H1 (cell line): ENCODE measurements at regions not wholly inside any gene's neighbourhood (a gene's known extent, or its start where the extent isn't known, plus 50 kb on each side); places are given as distances from the start of the nearest gene placed in this dataset.

Experiments
- CTCF ChIA-PET: fragments of 300-600 bp; sonication (Branson Sonifier 250); formaldehyde crosslinking; loops from one replicate; lab custom pipeline; 2021; ENCODE audit not compliant: partially characterized antibody; lab: Charles Lee
- POLR2A ChIA-PET: fragments of 300-600 bp; sonication (Branson Sonifier 250); formaldehyde crosslinking; loops from one replicate; lab custom pipeline; 2021; ENCODE audit warnings: inconsistent platforms; ENCODE audit not compliant: partially characterized antibody; lab: Charles Lee
- DNase-seq, 2 experiments: peaks; one replicate each; pipeline versions ENCODE4 v3.0.0 to v3.0.0-alpha.2; 2010 to 2022; ENCODE audit warnings: low spot score in 2 of 2, low read depth in 1 of 2, mixed read lengths in 1 of 2
- FAIRE-seq: peaks from 2 replicates; lab custom pipeline; 2011; peaks lifted over from hg19 to GRCh38; lab: Jason Lieb, UNC
- H2AFZ ChIP-seq: 2 replicates; pipeline ENCODE4 v1.8.1; 2012; ENCODE audit warnings: low read length, inconsistent platforms
- H2AK5ac ChIP-seq: 2 replicates; pipeline ENCODE4 v1.6.1; 2013; ENCODE audit warnings: low read depth, low read length
- H2BK120ac ChIP-seq: replicated peaks from 2 replicates; pipeline ENCODE3; 2013; ENCODE audit warnings: low read depth, low read length, inconsistent platforms
- H2BK12ac ChIP-seq: 2 replicates; pipeline ENCODE4 v1.6.1; 2013; ENCODE audit warnings: low read depth, low read length
- H2BK15ac ChIP-seq: 2 replicates; pipeline ENCODE4 v1.6.1; 2013; ENCODE audit warnings: low read length
- H2BK20ac ChIP-seq: 2 replicates; pipeline ENCODE4 v1.6.1; 2013; ENCODE audit warnings: low read length
- H2BK5ac ChIP-seq: 2 replicates; pipeline ENCODE4 v1.6.1; 2013; ENCODE audit warnings: low read depth, low read length
- H3K14ac ChIP-seq: 2 replicates; pipeline ENCODE4 v1.6.1; 2013; ENCODE audit warnings: inconsistent platforms; ENCODE audit not compliant: insufficient read length
- H3K18ac ChIP-seq: 2 replicates; pipeline ENCODE4 v1.6.1; 2013; ENCODE audit warnings: low read length; ENCODE audit errors: extremely low read depth
- H3K23ac ChIP-seq: 2 replicates; pipeline ENCODE4 v1.6.1; 2013; ENCODE audit warnings: inconsistent platforms; ENCODE audit not compliant: insufficient read length
- H3K23me2 ChIP-seq: 2 replicates; pipeline ENCODE4 v1.6.1; 2013; ENCODE audit warnings: low read depth, low read length
- H3K27ac ChIP-seq: 2 replicates; pipeline ENCODE4 v1.6.1; 2011; ENCODE audit warnings: low read depth, low read length, inconsistent platforms
- H3K27me3 ChIP-seq, 4 experiments: replicated peaks in 1 of 4; 1 replicate in 1 of 4; 2 replicates in 3 of 4; pipeline versions ENCODE4 v1.6.1 to v1.8.1; 2011 to 2013; ENCODE audit warnings: low read length in 3 of 4, mild to moderate bottlenecking in 3 of 4, inconsistent platforms in 2 of 4, mixed read lengths in 2 of 4, moderate library complexity in 1 of 4; ENCODE audit not compliant: control insufficient read depth in 3 of 4, insufficient read depth in 3 of 4; ENCODE audit errors: extremely low read depth in 1 of 4
- H3K36me3 ChIP-seq, 4 experiments: 2 replicates each; pipeline versions ENCODE4 v1.6.1 to v1.8.1; 2011 to 2013; ENCODE audit warnings: mild to moderate bottlenecking in 4 of 4, low read length in 3 of 4, moderate library complexity in 2 of 4, control low read depth in 1 of 4, inconsistent platforms in 1 of 4; ENCODE audit not compliant: insufficient read depth in 4 of 4, control insufficient read depth in 2 of 4
- H3K4ac ChIP-seq: replicated peaks from 2 replicates; pipeline ENCODE3; 2013; ENCODE audit warnings: low read length, low read depth, mixed read lengths, inconsistent platforms; ENCODE audit not compliant: insufficient read length
- H3K4me1 ChIP-seq, 4 experiments: replicated peaks in 1 of 4; 1 replicate in 1 of 4; 2 replicates in 3 of 4; pipeline versions ENCODE4 v1.6.1 to v1.8.1; 2011 to 2013; ENCODE audit warnings: low read length in 3 of 4, inconsistent platforms in 2 of 4, mixed read lengths in 1 of 4; ENCODE audit not compliant: insufficient read depth in 4 of 4, control insufficient read depth in 3 of 4
- H3K4me2 ChIP-seq, 2 experiments: 2 replicates each; pipeline versions ENCODE4 v1.6.1 to v1.8.1; 2011 to 2013; ENCODE audit warnings: low read depth in 2 of 2, low read length in 2 of 2, control low read depth in 1 of 2, inconsistent platforms in 1 of 2, mild to moderate bottlenecking in 1 of 2; ENCODE audit not compliant: insufficient read depth in 1 of 2
- H3K4me3 ChIP-seq, 4 experiments: fragments of 200-600, 300-600 bp in 1 of 4; sonication (generic), shearing (Covaris generic), sonication (Bioruptor Twin) in 1 of 4; 2 replicates each; pipeline versions ENCODE4 v1.5.1 to v1.8.1; 2011 to 2016; ENCODE audit warnings: low read length in 4 of 4, low read depth in 3 of 4, control low read depth in 2 of 4, inconsistent platforms in 2 of 4, mild to moderate bottlenecking in 2 of 4, mixed read lengths in 1 of 4, moderate library complexity in 1 of 4; ENCODE audit not compliant: insufficient read depth in 2 of 4; ENCODE audit errors: extremely low read depth in 1 of 4
- H3K56ac ChIP-seq: replicated peaks from 2 replicates; pipeline ENCODE3; 2013; ENCODE audit warnings: low read depth, mild to moderate bottlenecking, mixed read lengths, low read length, inconsistent platforms; ENCODE audit not compliant: insufficient read length
- H3K79me1 ChIP-seq: 2 replicates; pipeline ENCODE4 v1.6.1; 2013; ENCODE audit warnings: low read depth, low read length, control low read depth
- H3K79me2 ChIP-seq, 2 experiments: 2 replicates each; pipeline versions ENCODE4 v1.6.1 to v1.8.1; 2012 to 2013; ENCODE audit warnings: low read length in 2 of 2, mild to moderate bottlenecking in 2 of 2, inconsistent platforms in 1 of 2; ENCODE audit not compliant: insufficient read depth in 2 of 2, control insufficient read depth in 1 of 2
- H3K9ac ChIP-seq, 4 experiments: replicated peaks in 1 of 4; 1 replicate in 1 of 4; 2 replicates in 3 of 4; pipeline versions ENCODE4 v1.6.1 to v1.8.1; 2011 to 2013; ENCODE audit warnings: low read depth in 3 of 4, low read length in 3 of 4, control low read depth in 2 of 4, mild to moderate bottlenecking in 2 of 4, moderate library complexity in 2 of 4, inconsistent platforms in 1 of 4; ENCODE audit errors: extremely low read depth in 1 of 4
- H3K9me3 ChIP-seq, 2 experiments: 2 replicates each; pipeline versions ENCODE4 v1.6.1 to v1.8.1; 2012 to 2013; ENCODE audit warnings: mild to moderate bottlenecking in 2 of 2, moderate library complexity in 2 of 2, control low read depth in 1 of 2, inconsistent platforms in 1 of 2, low read depth in 1 of 2, low read length in 1 of 2, mixed read lengths in 1 of 2; ENCODE audit not compliant: insufficient read depth in 2 of 2
- H4K20me1 ChIP-seq, 2 experiments: replicated peaks in 1 of 2; 2 replicates each; pipeline versions ENCODE3 to v1.8.1; 2011 to 2013; ENCODE audit warnings: inconsistent platforms in 2 of 2, low read length in 2 of 2, mild to moderate bottlenecking in 1 of 2; ENCODE audit not compliant: insufficient read depth in 2 of 2, control insufficient read depth in 1 of 2
- H4K5ac ChIP-seq: 2 replicates; pipeline ENCODE4 v1.6.1; 2013; ENCODE audit warnings: low read length, low read depth, mixed read lengths, inconsistent platforms; ENCODE audit not compliant: insufficient read length
- H4K8ac ChIP-seq: 2 replicates; pipeline ENCODE4 v1.8.0; 2013; ENCODE audit warnings: mild to moderate bottlenecking, moderate library complexity, low read length, inconsistent platforms; ENCODE audit not compliant: insufficient read depth; ENCODE audit errors: extremely low read depth
- H4K91ac ChIP-seq: replicated peaks from 2 replicates; pipeline ENCODE3; 2013; ENCODE audit warnings: low read length, mixed read lengths, inconsistent platforms; ENCODE audit not compliant: insufficient read length
- ATF3 ChIP-seq: IDR thresholded peaks from 2 replicates; pipeline ENCODE4 v1.6.1; 2011; ENCODE audit warnings: low read depth, mild to moderate bottlenecking, low read length; ENCODE audit not compliant: insufficient read depth
- CHD1 ChIP-seq: IDR thresholded peaks from 2 replicates; pipeline ENCODE4 v1.6.1; 2012; ENCODE audit warnings: low read depth, low read length, improper control_type of control experiment
- CREB1 ChIP-seq: IDR thresholded peaks from 2 replicates; pipeline ENCODE4 v1.6.1; 2012; ENCODE audit warnings: inconsistent platforms
- EZH2 ChIP-seq: fragments of 200-600 bp; sonication (generic); IDR thresholded peaks from 2 replicates; pipeline ENCODE4 v1.7.1; 2012; ENCODE audit warnings: low read depth, mild to moderate bottlenecking, moderate library complexity, low read length, inconsistent platforms; ENCODE audit not compliant: severe bottlenecking
- JUND ChIP-seq: IDR thresholded peaks from 2 replicates; pipeline ENCODE4 v1.6.1; 2011; ENCODE audit warnings: mild to moderate bottlenecking, improper control_type of control experiment, low read length
- KDM1A ChIP-seq: fragments of 200-600, 300-600 bp; sonication (generic); IDR thresholded peaks from 2 replicates; pipeline ENCODE4 v1.7.1; 2016; ENCODE audit warnings: mild to moderate bottlenecking, low read length, borderline replicate concordance
- NRF1 ChIP-seq: IDR thresholded peaks from 2 replicates; pipeline ENCODE4 v1.6.1; 2011; ENCODE audit warnings: mild to moderate bottlenecking, low read depth, low read length, improper control_type of control experiment
- POLR2AphosphoS5 ChIP-seq: IDR thresholded peaks from 2 replicates; pipeline ENCODE4 v1.6.1; 2011; ENCODE audit warnings: low read depth, low read length
- POU5F1 ChIP-seq: IDR thresholded peaks from 2 replicates; pipeline ENCODE4 v1.6.1; 2011; ENCODE audit warnings: low read depth, mild to moderate bottlenecking, low read length, moderate library complexity
- RNF2 ChIP-seq: fragments of 200-900, 300-1000 bp; sonication (generic); IDR thresholded peaks from 2 replicates; pipeline ENCODE4 v1.7.1; 2016; ENCODE audit warnings: borderline replicate concordance, low read depth, mild to moderate bottlenecking, antibody characterized with exemption, low read length; ENCODE audit not compliant: poor library complexity, severe bottlenecking; ENCODE audit errors: missing control alignments
- SIN3A ChIP-seq, 2 experiments: IDR thresholded peaks in 1 of 2; conservative IDR thresholded peaks in 1 of 2; 2 replicates each; pipeline ENCODE4 v1.6.1; 2011 to 2012; ENCODE audit warnings: low read length in 2 of 2, improper control_type of control experiment in 1 of 2, low read depth in 1 of 2, mild to moderate bottlenecking in 1 of 2
- SP2 ChIP-seq: IDR thresholded peaks from 2 replicates; pipeline ENCODE4 v1.6.1; 2012; ENCODE audit warnings: mild to moderate bottlenecking, low read length, inconsistent platforms
- SP4 ChIP-seq: IDR thresholded peaks from 2 replicates; pipeline ENCODE4 v1.6.1; 2012; ENCODE audit warnings: low read length, inconsistent platforms
- TAF1 ChIP-seq: IDR thresholded peaks from 2 replicates; pipeline ENCODE4 v1.6.1; 2011; ENCODE audit warnings: mild to moderate bottlenecking, low read depth, low read length
- ZNF274 ChIP-seq: IDR thresholded peaks from 2 replicates; pipeline ENCODE4 v1.7.0; 2012; ENCODE audit warnings: low read length, borderline replicate concordance; ENCODE audit errors: extremely low read depth
- WGBS, 2 experiments: shearing (Covaris generic) in 1 of 2; methylation state at CpG; one replicate each; pipeline versions ENCODE4 v1.1.6 to v1.1.7; 2013 to 2015; ENCODE audit warnings: low lambda C conversion rate in 2 of 2, mixed read lengths in 2 of 2, inconsistent platforms in 1 of 2, low coverage in 1 of 2, missing lambda C conversion rate in 1 of 2; ENCODE audit not compliant: insufficient replicate concordance in 2 of 2, insufficient coverage in 1 of 2, insufficient read length in 1 of 2; ENCODE audit errors: extremely low coverage in 1 of 2, missing lambda C conversion rate in 1 of 2; 5-methylcytosine and 5-hydroxymethylcytosine counted together

- Histone ChIP-seq H2BK20ac (no peak overlapping the region), H4K8ac (no peak overlapping the region), H3K36me3 (no peaks in the 10 kb centered on the region), H4K20me1 (no peaks in the 10 kb centered on the region), H2BK120ac (no peak overlapping the region), H3K9ac (no peak overlapping the region), H3K9me3 (no peaks in the 10 kb centered on the region), H3K14ac (no peak overlapping the region), H3K4me2 (no peak overlapping the region), H4K5ac (no peak overlapping the region), H3K18ac (no peak overlapping the region), H3K79me1 (no peaks in the 10 kb centered on the region), H2AFZ (no peak overlapping the region), H3K79me2 (no peaks in the 10 kb centered on the region), H3K4ac (no peak overlapping the region), H3K56ac (no peak overlapping the region), H2BK5ac (no peak overlapping the region), H3K4me3 (no peak overlapping the region), H4K91ac (no peak overlapping the region), H2BK12ac (no peak overlapping the region), H3K23me2 (no peaks in the 10 kb centered on the region), H2BK15ac (no peak overlapping the region), H3K27me3 (no peaks in the 10 kb centered on the region), H2AK5ac (no peak overlapping the region), H3K4me1 (no peaks in the 10 kb centered on the region), H3K27ac (no peak overlapping the region), H3K23ac (no peak overlapping the region)
- 85% methylated on average over 2 of the region's 2 CpGs; no CpG with 5 or more reads in 1 of the 2 experiments for WGBS, 2 experiments
- no peak for FAIRE-seq
- DNase-seq = no peak
- ChIA-PET CTCF (no interaction called here), POLR2A (no interaction called here)
- no peak for TF ChIP-seq JUND
- TF ChIP-seq RNF2 = no peak
- no peak for TF ChIP-seq POU5F1
- TF ChIP-seq SIN3A (conservative IDR thresholded peaks at IDR 0.05 in 1 of 2, IDR thresholded peaks at IDR 0.05 in 1 of 2; ENCODE audit: low read depth in 1 of 2, low read length in 2 of 2) = no peak
- no peak for TF ChIP-seq SP2
- no peak for TF ChIP-seq EZH2
- no peak for TF ChIP-seq CHD1
- no peak for TF ChIP-seq ATF3
- TF ChIP-seq SP4 = no peak
- no peak for TF ChIP-seq KDM1A
- no peak for TF ChIP-seq CREB1
- no peak for TF ChIP-seq ZNF274
- no peak for TF ChIP-seq TAF1
- no peak for TF ChIP-seq POLR2AphosphoS5
- no peak for TF ChIP-seq NRF1
These were observed 1646.7 kb upstream of the B3GALT2 start for GRCh38 chr1:194833111-194833510.
